C1 segment of cervical spinal cord (tissue), 14 donors: ENCODE measurements at regions not wholly inside any gene's neighbourhood (a gene's known extent, or its start where the extent isn't known, plus 50 kb on each side); places are given as distances from the start of the nearest gene placed in this dataset.

Experiments
- DNase-seq, 14 donors: peaks; one replicate each; lab custom pipeline; 2025; lab: John Stamatoyannopoulos, UW

DNA sequence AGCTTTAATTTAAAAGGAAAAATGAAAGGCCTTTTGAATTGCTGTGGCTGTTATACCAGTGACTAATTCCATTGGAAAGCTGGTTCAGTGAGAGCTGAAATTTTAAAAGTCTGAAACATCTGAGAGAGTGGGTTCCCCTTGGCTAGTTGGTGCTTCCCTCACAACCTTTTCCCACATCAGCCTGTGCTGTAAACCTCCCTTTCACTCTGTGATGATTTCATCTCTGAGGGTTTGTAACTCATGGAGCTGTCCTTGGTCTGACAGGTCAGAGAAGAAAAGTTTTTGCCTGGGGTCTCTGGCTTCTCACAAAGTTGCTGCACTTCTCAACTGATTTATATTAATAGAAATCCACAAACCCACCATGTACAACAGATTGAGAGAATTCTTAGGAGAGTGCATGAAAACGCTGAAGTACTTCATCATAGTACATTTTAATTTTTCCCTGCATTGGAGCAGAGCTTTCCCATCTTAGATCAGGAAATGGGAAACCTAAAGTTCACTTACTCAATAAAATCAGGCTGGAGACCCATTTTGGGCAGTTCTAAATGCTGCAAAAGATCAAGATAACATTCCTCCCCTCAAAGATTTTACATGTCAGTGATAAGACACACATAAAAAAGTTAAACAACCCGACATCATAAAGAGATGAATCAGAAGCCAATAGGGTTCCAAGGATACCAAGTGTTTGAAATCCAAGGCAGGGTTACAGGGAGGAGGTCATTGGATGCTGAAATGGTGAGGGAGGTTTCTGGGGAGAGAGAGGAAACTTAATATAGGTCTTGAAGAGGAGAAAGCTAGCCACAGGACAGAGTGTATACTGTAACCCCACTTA lies 157.0 kb upstream of the MKLN1 start:
- no peak for DNase-seq

DNA sequence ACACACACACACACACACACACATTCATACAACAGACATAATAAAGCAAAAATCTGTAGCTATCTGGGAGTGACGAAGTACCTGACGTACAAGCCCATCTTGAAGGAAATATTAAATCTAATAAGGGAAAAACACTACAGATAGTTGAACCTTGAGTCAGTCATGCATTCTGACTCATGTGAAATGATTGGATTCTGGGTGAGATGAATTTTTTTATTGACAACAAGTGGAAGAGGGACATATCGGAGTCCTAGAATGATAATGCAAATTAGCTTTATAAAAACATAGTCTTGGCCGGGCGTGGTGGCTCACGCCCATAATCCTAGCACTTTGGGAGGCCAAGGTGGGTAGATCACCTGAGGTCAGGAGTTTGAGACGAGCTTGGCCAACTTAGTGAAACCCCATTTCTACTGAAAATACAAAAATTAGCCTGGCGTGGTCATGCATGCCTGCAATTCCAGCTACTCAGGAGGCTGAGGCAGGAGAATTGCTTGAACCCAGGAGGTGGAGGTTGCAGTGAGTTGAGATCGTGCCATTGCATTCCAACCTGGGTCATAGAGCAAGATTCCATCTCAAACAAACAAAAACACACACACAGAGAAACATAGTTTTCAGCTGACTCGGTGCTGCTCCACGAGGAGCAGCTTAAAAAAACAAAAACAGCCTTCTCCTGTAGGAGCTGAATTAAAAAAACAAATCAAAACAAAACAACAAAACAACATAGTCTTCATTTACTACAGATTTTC lies 154.4 kb upstream of the MKLN1 start:
- DNase-seq = no peak

DNA sequence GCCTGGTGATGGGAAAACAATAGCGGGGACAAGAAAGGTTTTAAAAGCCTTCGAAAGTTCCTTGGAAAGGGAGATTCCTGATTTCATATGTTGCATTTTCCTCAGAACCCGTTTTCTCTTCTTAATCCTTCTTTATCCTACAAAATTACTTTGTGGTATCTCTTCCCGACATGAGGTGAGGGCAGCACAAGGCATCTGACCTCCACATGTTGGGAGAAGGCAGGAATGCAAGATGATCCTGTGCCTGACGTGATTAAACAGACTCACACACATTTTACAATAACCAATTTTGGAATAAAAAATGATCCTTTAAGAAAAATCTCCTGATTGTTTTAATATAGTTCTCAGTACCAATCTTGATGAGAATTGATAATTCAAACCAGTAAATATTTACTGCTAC lies 153.3 kb upstream of the MKLN1 start:
- no peak for DNase-seq

DNA sequence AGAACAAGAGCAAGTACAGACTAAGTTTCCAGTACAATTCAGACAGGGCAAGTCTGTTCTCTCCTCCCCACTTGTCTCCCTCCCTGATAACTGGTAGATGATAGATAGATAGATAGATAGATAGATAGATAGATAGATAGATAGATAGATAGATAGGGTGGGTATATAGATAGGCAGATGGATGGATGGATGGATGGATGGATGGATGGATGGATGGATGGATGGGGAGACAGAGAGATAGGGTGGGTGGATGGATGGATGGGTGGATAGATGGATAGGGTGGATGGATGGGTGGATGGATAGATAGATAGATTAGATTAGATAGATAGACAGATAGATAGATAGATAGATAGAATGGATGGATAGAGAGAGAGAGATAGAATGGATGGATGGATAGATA lies 152.8 kb upstream of the MKLN1 start:
- no peak for DNase-seq

DNA sequence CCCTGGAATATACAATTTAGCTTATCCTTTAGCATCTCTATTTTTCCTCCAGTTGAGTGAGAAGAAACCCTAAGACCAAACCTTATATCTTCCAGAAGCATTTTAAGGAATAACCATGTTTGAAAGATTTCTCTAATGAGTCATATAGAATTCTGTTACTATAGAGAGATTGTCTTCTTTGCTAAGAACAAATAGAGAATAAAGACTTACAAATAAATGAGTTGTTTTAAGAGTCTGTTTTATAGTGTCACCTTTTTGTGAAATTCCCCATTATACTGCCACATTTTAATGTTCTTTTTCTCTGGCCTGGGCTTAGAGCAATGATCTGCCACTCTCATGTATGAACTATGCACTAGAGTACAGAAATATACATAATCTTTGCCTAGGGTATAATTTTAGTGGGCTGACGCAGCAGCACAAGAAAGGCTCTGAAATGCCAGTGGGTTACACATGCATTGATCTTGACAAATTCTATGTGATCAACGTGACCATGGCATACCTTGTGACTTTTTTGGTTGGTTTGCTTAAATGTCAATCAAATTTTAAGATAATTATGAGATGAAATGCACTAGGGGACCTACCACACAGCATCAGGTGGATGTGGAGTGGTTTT lies 145.1 kb upstream of the MKLN1 start:
- DNase-seq = no peak

DNA sequence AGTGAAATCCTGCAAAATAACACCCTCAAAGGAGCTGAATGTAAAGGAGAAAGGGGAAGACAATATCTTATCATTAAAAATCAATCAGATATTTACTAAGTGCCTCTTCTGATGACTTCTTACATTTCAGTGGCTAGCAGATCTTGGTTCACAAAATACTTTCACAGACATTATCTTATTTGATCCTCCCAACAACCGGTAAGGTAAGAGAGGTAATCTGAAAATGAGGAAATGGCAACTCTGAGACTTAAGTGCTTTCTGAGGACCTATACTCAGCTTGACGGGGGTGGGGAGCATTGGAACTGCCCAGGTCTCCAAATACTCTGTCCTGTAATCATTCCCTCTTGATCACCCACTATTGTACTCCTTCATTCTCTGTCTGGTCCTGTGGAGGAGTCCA lies 144.6 kb upstream of the MKLN1 start:
- DNase-seq = no peak

DNA sequence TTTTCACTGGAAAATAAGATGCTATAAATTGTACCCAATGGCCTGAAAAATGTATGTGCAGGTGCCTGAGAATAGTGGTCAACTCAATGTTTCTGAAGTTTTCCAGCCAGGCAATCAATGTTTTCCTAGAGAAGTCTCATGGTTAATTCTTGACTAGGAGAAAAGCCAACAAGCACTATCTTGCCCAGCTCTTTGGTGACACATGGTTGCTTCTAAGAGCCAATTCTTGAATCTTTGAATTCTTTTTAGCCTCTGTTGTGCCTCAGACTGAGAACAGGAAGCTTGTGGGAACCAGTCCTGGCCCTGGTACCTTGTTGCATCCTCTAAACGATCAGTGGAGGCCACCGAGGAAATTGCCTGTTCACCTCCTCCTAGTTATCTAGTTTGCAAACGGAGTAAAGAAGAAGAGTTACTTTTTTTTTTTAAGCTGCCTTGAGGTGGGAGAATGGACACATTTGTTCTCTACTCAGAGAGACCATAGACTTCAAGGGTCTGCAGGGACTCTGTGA lies 144.0 kb upstream of the MKLN1 start:
- DNase-seq = no peak

DNA sequence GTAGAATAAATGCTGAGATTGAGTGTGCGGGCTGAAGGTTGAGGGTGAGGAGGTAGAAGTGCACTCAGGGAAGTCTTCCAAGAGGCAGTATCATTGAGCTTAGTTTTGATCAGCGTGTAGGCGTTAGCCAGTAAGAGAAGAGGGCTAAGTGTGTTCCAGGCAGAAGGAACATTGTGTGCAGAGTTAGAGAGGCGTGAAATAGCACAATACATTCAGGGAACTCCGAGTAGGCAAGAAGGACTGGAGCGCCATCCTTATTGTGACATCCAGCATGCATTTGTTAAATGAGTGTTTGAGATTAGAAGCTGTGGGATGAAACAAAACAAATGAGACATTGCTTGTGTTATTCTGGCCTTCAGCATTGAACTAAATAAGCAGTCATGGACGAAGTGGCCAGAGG lies 140.9 kb upstream of the MKLN1 start:
- DNase-seq = no peak

DNA sequence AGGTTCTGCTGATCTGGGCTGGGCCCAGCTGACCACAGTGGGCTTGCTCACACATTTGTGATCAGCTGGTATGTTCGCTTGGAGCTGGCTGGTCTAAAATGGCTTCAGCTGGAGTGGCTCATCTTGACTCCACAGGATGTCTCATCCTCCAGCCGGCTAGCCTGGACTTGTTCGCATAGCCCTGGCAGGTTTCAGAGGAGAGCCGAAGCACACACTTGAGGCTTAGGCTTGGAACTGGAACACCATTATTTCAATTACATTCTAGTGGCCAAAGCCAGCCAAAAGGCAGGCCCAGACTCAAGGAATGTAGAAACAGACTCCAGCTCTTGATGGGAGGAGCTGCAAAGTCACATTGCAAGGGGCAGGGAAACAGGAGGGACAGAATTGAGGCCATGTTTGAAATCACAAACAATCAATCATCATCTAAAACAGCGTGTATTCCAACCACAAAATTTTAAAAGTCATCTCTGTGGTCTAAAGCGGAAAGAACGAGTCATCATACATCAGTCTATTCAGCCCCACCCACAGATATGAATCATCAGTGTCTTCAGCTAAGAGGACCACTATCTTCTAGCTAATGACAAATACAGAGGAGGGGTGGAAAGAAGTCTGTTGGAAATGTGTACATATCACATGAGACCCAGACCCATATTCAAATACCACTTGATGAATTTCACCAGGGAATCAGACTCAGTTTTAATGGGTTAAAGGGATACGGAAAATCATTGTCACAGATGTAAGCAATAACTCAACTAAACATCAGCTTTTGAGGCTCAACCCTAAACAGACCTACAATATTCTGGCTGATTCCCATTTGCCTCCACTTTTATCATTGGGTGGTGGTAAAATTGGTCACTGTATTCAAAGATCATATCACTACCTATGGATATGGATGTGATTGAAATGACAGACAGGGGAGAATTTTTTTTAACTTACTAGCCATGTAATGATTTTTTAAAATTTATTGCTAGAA lies 139.0 kb upstream of the MKLN1 start:
- no peak for DNase-seq

DNA sequence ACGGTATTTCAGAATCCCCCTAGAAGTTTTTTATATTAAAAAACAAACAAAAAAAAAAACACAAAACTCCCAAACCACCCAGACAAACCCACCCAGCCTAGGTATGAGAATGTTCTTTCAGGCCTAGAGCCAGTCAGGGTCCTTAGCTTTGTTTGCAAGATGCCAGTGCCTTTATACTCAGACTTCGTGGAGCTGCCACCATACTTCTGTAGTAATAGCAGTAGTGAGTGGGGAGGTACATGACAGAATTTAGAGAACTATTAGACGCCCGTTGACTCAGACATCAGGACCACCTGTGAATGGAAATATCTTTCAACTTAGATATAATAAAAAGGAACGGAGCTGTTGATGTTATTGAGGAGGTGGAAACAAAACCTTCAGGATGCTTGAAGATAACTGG lies 138.2 kb upstream of the MKLN1 start:
- DNase-seq = no peak

DNA sequence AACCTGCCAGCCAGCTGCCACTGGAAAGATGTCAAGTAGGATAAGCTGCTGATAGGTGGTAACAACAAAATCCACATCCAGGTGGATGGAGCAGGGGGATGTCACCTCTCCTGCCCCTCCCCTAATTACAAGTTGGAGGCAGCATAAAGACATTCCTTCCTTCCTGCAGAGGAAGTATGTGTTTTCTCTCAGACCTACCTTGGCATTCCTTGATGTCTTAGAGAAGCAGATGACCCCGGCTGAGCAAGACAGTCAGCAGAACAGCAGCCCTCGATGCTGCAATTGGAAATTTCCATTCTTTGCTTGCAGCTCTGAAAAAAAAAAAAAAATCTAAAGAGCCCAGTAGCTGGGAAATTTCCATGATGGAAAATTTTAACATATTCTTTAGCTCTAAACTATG lies 137.5 kb upstream of the MKLN1 start:
- DNase-seq = peak in 1 of 14 donors; percentile 68

DNA sequence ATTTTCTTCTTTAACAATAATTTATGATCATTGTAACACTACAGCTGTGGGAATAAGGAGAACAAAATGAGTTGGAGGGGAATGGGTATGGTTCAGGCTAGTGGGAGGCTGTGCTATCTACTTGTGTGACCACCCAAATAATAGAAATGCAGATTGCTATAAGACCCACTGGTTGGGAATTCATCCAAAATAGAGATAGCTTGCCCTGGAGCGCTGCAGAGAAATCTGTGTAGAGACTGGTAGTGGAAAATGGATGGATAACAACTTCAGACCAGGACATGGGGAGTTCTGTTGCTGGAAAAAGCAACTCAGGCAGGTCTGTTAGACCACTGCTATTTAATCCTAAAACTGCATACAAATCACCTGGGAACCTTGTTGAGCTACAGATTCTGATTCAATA lies 137.1 kb upstream of the MKLN1 start:
- DNase-seq = peak in 1 of 14 donors; percentile 66

DNA sequence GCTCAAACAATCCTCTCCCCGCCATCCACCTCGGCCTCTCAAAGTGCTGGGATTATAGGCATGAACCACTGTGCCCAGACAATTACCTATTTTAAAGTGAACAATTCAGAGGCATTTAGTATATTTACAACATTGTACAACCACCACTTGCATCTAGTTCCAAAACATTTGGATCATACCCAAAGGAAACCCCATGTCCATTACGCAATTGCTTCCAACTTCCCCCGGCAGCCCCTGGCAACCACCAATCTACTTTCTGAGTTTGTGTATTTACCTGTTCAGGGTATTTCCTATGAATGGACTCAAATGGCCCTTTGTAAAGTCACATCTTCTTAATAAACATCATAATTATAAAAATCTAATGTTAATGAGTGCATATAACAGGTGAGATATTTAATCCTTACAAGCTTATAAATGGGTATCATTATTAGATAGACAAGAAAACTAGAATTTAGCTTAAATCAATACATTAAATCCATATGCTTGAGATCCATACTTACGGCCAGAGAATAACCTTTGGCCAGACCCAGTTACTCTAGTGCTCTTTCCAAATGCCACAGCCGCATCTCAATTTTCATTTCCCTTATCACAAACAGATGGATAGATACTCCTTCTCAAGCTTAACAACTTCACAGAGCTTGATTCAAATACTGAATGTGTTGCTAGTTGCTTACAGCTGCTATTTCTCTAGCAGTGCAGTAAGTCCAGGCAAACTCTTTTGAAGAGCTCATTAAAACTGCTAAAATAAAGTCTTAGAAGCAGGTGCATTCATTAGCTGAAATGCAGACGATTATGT lies 133.4 kb upstream of the MKLN1 start:
- no peak for DNase-seq

DNA sequence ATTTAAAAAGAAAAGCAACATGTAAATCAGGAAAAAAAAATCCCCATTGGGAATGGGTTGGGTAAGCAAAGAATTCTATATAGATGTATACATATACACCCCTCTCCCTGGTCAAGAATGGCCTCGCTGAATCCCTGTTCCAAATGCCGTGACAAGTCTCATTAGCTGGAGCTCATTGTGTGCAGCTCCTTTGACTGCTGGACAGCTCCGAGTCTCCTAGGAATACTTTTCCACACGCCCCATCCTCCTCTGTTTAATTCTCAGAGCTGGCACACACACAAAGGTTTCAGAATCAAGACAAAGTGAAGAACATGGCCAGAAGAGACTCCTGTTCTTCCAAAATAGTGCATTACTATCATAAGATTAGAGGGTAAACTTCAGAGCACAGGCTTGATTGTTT lies 130.9 kb upstream of the MKLN1 start:
- no peak for DNase-seq

DNA sequence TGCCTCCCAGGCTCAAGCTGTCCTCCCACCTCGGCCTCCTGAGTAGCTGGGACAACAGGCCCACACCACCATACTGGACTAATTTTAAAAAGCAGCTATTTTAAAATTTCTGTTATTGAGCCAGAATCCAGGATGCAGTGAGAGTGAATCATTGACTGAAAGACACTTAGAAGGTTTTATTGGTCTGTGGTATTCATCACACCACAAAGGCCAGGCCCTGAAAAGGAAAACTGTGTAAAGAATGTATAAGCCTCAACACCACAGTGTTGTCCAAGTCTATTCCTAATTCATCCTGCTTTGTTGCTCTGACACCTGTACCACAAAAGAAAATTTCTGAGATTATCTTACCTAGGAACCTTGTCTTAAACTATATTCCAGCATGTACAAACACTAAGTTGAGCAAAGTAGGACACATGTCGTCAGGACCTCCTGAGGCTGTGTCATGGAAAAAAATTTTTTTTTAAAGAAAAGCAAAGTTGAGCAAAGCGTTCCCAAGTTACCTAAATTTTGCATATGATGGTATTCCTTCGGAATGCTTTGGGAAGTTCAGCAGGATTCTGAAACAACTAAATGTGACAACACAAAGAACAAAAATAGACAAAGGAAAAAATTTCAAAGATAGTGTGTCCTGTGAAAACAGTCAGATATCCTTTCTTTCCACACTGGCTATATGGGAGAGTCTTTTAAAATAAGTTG lies 129.6 kb upstream of the MKLN1 start:
- no peak for DNase-seq

DNA sequence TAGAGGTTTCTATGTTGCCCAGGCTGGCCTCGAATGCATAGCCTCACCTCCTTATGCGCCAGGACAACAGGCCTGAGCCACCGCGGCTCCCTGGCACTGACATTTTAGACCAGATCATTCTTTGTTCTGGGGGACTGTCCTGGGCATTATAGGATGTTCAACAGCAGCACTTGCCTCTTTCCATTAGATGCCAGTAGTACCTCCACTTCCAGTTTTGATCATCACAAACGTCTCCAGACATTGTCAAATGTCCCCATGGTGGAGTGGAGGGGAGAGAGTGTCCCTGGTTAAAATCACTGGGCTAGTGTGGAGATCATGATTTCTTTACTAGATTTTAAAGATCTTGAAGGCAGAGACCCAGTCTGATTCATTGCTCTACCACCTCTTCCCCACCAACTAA lies 125.2 kb upstream of the MKLN1 start:
- no peak for DNase-seq

DNA sequence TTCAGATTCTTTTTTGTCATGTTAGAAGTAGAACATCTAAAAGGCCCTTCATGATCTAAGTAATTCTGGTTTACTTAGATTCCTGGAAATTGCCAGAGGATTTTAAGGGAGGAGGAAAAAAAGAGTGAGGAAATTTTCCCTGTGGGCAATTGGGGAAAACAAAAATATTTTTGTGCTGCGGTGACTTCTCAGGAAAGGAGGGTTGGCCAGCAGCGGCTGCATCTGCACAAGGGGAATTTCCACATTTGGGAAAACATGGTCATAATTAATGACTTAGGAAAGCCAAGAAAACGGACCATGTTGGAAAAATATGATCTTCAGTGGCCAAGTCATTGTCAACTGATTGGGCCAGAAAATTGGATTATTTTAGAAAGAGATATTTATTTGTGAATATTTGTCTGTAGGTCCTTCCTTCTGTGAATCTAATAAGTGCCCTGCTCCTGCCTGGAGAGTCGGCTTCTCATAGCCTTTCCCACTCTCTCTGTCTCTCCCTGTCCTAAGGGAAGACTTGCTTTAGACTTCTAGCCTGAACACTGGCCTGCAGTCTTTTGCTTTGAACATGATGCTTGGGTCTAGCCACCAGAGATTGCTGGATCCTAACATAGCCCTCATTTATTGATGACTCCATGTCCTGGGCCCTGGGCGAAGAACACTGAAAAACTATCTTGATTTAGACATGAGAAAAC lies 124.2 kb upstream of the MKLN1 start:
- no peak for DNase-seq

DNA sequence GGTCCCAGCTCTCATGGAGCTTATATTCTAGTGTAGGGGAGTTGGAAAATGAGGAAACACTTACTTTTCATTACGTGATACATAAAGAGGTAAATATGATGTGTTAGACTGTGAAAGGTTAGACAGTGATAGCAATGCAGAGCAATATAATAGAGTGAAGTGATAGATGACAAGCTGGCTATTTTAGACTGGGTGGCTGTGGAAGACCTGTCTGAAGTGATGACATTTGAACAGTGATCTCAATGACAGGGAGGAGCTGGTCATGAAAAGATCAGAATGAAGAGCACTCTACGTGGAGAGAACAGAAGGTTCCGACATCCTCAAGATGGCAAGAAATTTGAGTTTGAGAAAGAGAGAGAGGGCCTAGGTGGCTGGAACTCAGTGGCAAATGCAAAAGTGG lies 118.9 kb upstream of the MKLN1 start:
- no peak for DNase-seq

DNA sequence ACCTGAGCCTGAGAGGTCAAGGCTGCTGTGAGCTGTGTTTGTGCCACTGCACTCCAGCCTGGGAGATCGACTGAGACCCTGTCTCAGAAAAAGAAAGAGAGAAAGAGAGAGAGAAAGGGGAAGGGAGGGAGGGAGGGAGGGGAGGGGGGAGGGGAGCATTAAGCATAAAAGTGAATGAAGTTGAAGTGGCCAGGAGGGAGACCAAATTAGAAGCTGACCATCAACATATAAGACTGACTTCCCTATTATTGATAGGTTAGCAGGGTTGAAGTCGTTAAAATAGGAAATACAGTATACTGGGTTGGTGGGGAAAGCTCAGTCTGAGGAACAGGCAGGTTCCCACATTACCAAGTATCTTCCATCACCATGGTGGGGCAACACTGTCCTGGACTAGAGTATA lies 117.1 kb upstream of the MKLN1 start:
- DNase-seq = no peak
